UCSD-AML1 (cell line): ENCODE measurements at regions not wholly inside any gene's neighbourhood (a gene's known extent, or its start where the extent isn't known, plus 50 kb on each side); places are given as distances from the start of the nearest gene placed in this dataset.
"Not testable (repeated sequence)": the region's sequence is repeated elsewhere in the genome, so short reads cannot be mapped to it uniquely, and the experiment has no call there.

Experiments
- DNase-seq: peaks from one replicate; lab custom pipeline; 2025; ENCODE audit not compliant: unreplicated experiment; lab: John Stamatoyannopoulos, UW

DNA sequence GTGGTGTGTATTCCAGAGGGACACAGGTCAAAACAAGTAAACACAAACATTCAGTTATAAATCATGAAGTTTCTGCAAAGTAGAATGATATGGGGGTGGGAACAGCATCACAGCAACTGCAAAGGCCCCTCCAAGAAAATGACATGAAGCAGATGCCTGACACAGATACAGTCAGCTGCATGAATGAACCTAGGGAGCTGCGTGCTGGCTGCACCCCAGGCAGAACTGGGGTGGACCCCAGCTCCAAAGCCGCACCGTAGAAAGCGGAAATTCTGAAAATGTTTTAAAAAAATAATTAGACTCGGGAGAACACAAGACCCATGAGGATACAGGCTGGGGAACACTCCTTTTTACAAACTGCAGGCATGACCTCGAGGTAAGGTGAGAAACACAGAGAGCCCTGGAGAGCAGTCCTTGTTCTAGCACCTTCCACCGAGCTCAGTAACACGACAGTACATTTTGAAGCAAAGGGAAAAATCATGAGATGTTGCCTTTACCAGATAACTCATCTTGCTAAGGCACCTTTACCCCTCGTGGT, 323.8 kb downstream of the SOX9 start:
- DNase-seq: no peak

DNA sequence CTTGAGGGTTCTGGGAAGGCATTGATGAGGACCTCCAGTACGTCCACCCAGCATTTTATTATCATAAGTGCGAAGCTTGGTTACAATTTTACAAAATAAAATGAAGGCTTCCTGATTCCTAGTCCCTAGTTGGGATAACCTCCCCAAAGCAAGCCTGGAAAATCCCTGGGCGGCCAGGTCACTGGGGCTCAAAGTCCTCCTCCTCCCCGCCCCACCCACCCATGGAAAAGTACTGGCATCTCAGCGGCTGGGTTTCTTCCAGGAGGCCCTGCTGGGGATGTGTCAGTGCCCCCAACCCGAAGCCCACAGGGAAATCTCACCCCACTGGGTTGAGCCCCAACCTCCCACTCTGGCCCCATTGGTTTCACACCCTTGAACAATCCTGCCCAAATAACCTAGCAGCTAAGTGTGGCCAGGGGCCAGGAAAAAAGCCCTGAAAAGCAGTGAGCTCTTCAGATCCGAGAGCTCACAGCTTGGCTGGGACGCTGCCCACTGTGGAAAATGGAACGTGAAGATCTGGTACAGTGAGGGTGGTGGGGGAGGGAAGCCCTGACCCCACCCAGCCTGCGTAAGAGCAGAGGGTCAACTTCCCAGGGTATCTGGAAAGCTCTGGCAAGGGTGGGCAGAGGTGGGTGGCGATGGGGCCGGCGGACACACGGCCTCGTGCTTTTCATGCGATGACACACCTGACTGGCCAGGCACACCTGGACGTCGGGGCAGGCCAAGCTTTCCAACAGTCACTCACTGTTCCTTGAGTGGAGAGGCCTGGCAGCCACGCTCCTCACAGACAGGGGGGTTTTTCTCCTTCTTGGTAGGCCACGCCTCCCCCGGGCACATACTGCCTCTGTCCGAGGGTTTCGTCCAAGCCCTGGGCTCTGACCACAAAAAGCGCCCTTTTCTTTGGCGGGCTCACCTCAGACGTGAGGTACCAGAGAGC, 324.5 kb downstream of the SOX9 start:
- DNase-seq: no peak

GRCh38 chr17:72446118-72446517, 325.3 kb downstream of the SOX9 start:
- no peak for DNase-seq

GRCh38 chr17:72446525-72447250, 325.9 kb downstream of the SOX9 start:
- DNase-seq: no peak

DNA sequence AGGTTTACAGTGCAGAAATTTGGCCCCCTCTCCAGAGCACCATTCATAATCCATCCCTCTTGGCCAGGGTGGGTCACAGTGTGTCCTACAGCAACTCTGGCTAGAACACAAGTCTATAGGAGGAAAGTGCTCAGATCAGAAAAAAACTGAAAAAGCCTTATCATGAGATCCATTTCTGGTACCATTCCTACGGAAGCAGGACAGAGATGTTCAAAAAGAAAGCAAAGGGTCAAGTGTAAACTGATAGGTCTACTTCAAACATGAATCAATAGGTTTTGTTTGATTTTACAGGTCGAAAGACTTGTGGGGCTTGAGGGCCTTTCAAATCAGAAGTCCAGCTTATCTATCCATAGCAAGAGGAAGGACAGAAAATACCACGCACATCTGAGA, 326.4 kb downstream of the SOX9 start:
- no peak for DNase-seq

- no peak for DNase-seq
Observed at GRCh38 chr17:72448019-72448418, 327.2 kb downstream of the SOX9 start.

DNA sequence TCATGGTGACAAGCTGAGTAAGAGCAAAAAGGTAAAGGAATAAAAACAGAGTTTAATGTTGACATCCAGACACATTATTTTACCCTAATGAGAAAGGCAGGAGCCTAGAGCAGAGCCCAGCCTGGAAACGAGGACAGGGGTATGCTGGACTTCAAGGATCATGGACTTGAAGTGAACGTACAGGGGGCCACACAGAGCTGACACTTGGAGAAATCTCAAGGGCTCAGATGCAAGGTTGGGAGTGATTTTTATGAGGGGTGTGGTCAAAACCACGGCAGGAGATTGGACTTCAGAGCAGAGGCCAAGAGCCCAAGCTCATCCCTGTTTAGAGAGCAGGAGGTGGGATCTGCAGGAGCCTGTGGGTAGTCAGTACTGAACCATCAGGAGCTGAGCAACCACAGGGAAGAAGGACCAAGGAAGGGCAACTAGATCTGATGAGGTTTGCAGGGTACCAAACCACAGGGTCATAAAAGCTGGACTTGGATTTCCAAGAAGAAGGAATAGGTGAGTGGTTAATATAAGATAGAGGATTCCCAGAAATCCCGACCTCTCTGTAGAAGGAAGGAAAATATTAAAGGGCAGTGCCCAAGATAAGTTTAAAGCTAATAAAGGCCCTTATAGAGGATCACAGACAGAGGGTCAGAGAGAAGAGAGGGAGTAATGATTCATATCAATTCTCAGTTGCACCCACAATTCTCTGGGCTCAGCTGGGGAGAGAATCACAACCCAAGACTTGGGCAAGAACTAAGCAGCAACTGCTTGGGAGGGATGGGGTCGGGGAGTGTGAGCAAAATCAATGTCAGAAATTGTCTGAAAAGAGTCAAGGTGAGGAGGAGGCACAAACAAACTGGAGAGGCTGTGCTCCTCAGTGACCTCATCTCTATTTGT, 331.7 kb downstream of the SOX9 start:
- DNase-seq: no peak

DNA sequence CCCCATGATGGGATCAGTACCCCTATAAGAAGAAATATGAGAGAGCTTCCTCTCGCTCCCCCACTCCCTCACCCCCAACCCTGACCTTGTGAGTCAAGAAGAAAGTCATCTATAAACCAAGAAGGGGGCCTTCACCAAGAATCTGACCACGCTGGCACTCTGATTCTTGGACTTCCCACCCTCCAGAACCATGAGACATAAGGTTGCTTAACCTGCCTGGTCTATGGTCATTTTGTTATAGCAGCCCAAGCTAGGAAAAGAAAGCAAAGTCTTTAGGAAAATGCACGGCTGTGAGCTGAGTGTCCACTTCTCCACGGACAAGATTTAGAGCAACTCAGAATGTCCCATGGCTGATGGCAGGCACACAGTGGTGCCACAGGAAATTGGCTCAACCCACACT, 333.5 kb downstream of the SOX9 start:
- no peak for DNase-seq

DNA sequence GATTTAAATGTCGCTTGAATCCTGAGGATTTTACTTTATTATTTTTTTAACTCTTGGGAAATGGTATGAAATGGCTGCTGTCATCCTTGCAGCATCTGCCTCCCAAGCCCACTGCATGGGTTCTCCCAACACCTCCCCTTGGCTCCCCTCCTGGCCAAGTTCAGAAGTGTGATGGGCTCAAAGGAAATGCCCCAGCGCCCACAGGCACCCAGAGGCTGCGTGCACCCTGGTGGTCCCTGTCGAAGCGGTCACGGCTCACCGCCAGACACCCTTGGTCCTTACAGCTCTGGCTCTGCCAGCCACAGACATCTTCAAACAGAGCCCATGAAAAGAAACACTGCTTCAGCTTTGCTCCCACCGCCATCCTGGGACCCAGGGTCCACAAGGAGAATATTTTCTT, 334.7 kb downstream of the SOX9 start:
- no peak for DNase-seq

- no peak for DNase-seq
Observed at GRCh38 chr17:72456075-72456474, 335.3 kb downstream of the SOX9 start.

GRCh38 chr17:72457712-72458111, 336.9 kb downstream of the SOX9 start:
- DNase-seq: no peak

DNA sequence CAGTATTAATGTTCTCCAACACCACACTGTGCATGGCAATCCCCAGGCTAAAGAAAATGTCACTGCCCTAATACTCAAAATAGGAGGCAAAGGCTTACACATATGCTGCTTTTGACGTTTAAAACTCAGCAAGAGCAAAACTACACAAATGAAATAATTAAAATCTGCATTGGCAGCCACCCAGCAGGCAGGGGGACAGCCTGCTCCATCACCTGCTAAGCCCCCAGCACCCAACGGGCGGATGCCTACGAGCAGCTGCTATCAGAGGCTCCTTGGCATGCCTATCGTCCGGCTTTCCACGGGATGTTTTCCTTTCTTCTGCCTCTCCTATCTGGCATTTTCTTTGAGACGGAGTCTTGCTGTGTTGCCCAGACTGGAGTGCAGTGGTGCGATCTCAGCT, 337.5 kb downstream of the SOX9 start:
- no peak for DNase-seq

- DNase-seq: no peak
Observed at GRCh38 chr17:72460711-72461110, 339.9 kb downstream of the SOX9 start.

- no peak for DNase-seq
Observed at GRCh38 chr17:72461757-72462156, 340.9 kb downstream of the SOX9 start.

GRCh38 chr17:72462407-72462806, 341.6 kb downstream of the SOX9 start:
- DNase-seq: no peak

DNA sequence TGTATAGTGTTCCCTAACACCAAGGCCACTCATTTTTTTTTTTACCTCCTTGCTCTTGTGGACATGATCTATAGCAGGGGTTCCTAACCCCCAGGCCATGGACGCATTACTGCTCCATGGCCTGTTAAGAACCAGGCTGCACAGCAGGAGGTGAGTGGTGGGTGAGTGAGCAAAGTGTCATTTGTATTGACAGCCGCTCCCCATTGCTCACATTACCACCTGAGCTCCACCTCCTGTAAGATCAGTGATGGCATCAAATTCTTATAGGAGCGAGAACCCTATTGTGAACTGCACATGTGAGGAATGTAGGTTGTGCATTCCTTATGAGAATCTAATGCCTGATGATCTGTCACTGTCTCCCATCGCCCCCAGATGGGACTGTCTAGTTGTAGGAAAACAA, 342.0 kb downstream of the SOX9 start:
- DNase-seq: no peak

- no peak for DNase-seq
Observed at GRCh38 chr17:72463287-72464102, 342.7 kb downstream of the SOX9 start.

DNA sequence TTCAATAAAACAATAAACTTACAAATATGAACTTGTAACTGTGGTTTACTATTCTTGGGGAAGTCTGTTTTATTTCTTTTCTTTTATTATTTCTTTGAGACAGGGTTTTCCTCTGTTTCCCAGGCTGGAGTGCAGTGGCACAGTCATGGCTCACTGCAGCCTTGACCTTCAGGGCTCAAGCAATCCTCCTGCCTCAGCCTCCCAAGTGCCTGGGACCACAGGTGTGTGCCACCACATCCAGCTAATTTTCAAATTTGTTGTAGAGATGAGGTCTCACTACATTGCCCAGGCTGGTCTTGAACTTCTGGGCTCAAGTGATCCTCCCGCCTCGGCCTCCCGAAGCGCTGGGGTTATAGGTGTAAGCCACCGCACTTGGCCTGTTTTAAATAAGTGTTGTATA, 343.4 kb downstream of the SOX9 start:
- not testable (repeated sequence) for DNase-seq

DNA sequence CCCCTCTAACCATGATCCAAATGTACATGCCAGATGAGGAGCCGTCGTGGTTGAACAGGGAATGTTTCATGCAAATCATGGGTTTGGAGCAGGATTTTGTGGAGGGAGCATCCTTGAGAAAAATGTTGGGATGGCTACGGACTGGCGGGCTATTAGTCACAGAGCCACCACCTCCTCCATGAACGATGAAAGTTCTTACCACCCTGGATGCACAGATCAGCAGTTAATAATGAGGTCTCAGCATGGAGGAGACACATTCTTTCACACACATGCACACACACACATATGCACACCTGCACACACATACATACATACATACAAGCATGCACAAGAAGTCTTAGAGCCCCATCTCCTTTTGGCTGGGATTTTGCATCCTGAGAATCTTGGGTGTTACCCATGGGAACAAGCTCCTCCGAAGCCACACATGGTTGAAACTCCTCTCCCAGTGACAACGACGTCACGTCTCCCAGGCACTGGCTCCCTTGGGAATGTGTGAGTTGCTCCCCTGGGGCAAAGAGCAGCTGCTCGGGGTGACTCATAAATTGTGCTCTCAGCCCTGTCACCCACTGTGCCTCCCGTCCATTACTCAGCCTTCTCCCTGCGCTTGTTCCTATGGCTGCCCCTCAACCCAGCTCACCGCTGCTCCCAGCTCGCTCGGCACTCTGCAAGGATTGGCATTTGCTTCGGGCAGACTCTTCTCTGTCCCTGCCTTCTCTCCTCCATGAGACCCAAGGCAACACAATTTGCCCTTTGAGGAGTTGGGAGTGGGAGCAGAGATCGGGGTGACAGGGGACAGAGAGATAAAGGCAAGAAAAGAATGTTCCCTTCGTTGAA, 344.6 kb downstream of the SOX9 start:
- no peak for DNase-seq
